ENCODE measurements at regions not wholly inside any gene's neighbourhood (a gene's known extent, or its start where the extent isn't known, plus 50 kb on each side); places are given as distances from the start of the nearest gene placed in this dataset.

GRCh38 chr2:205937211-205937610, 148.8 kb downstream of the INO80D start:
- no peak overlapping the region for H2BK120ac ChIP-seq (ENCODE audit: low read depth, low read length)
- no peak overlapping the region for H3K4me2 ChIP-seq (ENCODE audit: insufficient read depth, low read length, poor library complexity, severe bottlenecking)
- no peak overlapping the region for H2AK5ac ChIP-seq (ENCODE audit: low read depth, low read length)
- no peak overlapping the region for H2AFZ ChIP-seq (ENCODE audit: low read length)
- H3K9ac ChIP-seq (ENCODE audit: low read depth, low read length, poor library complexity) = no peak overlapping the region
- peaks cover 0 to 2% of the 10 kb centered on the region in 2 donors for H3K36me3 ChIP-seq (replicated peaks in 1 of 2; ENCODE audit: control insufficient read depth in 2 of 2, insufficient read depth in 2 of 2, low read length in 2 of 2)
- no peaks in the 10 kb centered on the region for H3K27me3 ChIP-seq (ENCODE audit: control insufficient read depth in 3 of 3, insufficient read depth in 3 of 3, low read depth in 1 of 3, low read length in 3 of 3)
- no peak overlapping the region for H2BK5ac ChIP-seq (ENCODE audit: low read length)
- H3K14ac ChIP-seq (ENCODE audit: low read length) = no peak overlapping the region
- no peak overlapping the region for H2BK12ac ChIP-seq (ENCODE audit: low read length)
- H3K4ac ChIP-seq (ENCODE audit: low read length) = no peak overlapping the region
- no peak overlapping the region for H3K18ac ChIP-seq (ENCODE audit: low read length)
- no peak overlapping the region for H3K27ac ChIP-seq (replicated peaks; ENCODE audit: low read length)
- H3K79me1 ChIP-seq (ENCODE audit: low read depth, low read length) = no peaks in the 10 kb centered on the region
- H4K91ac ChIP-seq (ENCODE audit: low read depth, low read length, poor library complexity) = no peak overlapping the region
- peaks cover 1 to 16% of the 10 kb centered on the region in 2 donors for H3K4me1 ChIP-seq (ENCODE audit: control insufficient read depth in 2 of 2, insufficient read depth in 1 of 2, low read depth in 1 of 2, low read length in 2 of 2)
- H2BK15ac ChIP-seq (ENCODE audit: low read length) = no peak overlapping the region
- no CpG with 5 or more reads among the region's 1 CpG for WGBS, 2 donors (ENCODE audit: extremely low coverage in 2 of 2, insufficient read length in 2 of 2, insufficient replicate concordance in 1 of 2)
- DNase-seq (ENCODE audit: low spot score) = no peak
- H4K8ac ChIP-seq (ENCODE audit: low read depth, low read length) = no peak overlapping the region
- no peak overlapping the region for H3K23ac ChIP-seq (ENCODE audit: low read depth, low read length, poor library complexity)
- H3K9me3 ChIP-seq (replicated peaks in 1 of 2; ENCODE audit: control insufficient read depth in 2 of 2, insufficient read depth in 1 of 2, low read depth in 1 of 2, low read length in 2 of 2) = peaks cover 8 to 9% of the 10 kb centered on the region in 2 donors
- no peak overlapping the region for H3K4me3 ChIP-seq (ENCODE audit: low read length in 2 of 2)

GRCh38 chr2:205936446-205936845, 149.5 kb downstream of the INO80D start:
- Histone ChIP-seq H2AFZ (ENCODE audit: low read length) (no peak overlapping the region), H3K4ac (ENCODE audit: low read length) (no peak overlapping the region), H3K9ac (ENCODE audit: low read depth, low read length, poor library complexity) (no peak overlapping the region), H3K14ac (ENCODE audit: low read length) (no peak overlapping the region), H3K4me3 (ENCODE audit: low read length in 2 of 2) (no peak overlapping the region), H2AK5ac (ENCODE audit: low read depth, low read length) (no peak overlapping the region), H2BK15ac (ENCODE audit: low read length) (no peak overlapping the region), H3K23ac (ENCODE audit: low read depth, low read length, poor library complexity) (no peak overlapping the region), H3K79me1 (ENCODE audit: low read depth, low read length) (no peaks in the 10 kb centered on the region), H2BK5ac (ENCODE audit: low read length) (no peak overlapping the region), H2BK120ac (ENCODE audit: low read depth, low read length) (no peak overlapping the region), H3K4me2 (ENCODE audit: insufficient read depth, low read length, poor library complexity, severe bottlenecking) (no peak overlapping the region), H3K27ac (replicated peaks; ENCODE audit: low read length) (no peak overlapping the region), H3K27me3 (ENCODE audit: control insufficient read depth in 3 of 3, insufficient read depth in 3 of 3, low read depth in 1 of 3, low read length in 3 of 3) (no peaks in the 10 kb centered on the region), H3K18ac (ENCODE audit: low read length) (no peak overlapping the region), H4K8ac (ENCODE audit: low read depth, low read length) (no peak overlapping the region), H3K36me3 (replicated peaks in 1 of 2; ENCODE audit: control insufficient read depth in 2 of 2, insufficient read depth in 2 of 2, low read length in 2 of 2) (peaks cover 0 to 2% of the 10 kb centered on the region in 2 donors), H2BK12ac (ENCODE audit: low read length) (no peak overlapping the region), H4K91ac (ENCODE audit: low read depth, low read length, poor library complexity) (no peak overlapping the region), H3K4me1 (ENCODE audit: control insufficient read depth in 2 of 2, insufficient read depth in 1 of 2, low read depth in 1 of 2, low read length in 2 of 2) (peaks cover 1 to 16% of the 10 kb centered on the region in 2 donors), H3K9me3 (replicated peaks in 1 of 2; ENCODE audit: control insufficient read depth in 2 of 2, insufficient read depth in 1 of 2, low read depth in 1 of 2, low read length in 2 of 2) (peaks cover 4 to 5% of the 10 kb centered on the region in 2 donors)
- no CpG with 5 or more reads among the region's 10 CpGs for WGBS, 2 donors (ENCODE audit: extremely low coverage in 2 of 2, insufficient read length in 2 of 2, insufficient replicate concordance in 1 of 2)
- no peak for DNase-seq (ENCODE audit: low spot score)

GRCh38 chr2:205934443-205934842, 151.5 kb downstream of the INO80D start:
- H3K79me1 ChIP-seq (ENCODE audit: low read depth, low read length) = no peaks in the 10 kb centered on the region
- H3K9me3 ChIP-seq (replicated peaks in 1 of 2; ENCODE audit: control insufficient read depth in 2 of 2, insufficient read depth in 1 of 2, low read depth in 1 of 2, low read length in 2 of 2) = no peaks in the 10 kb centered on the region
- H3K27me3 ChIP-seq (ENCODE audit: control insufficient read depth in 3 of 3, insufficient read depth in 3 of 3, low read depth in 1 of 3, low read length in 3 of 3) = no peaks in the 10 kb centered on the region
- no peak overlapping the region for H4K91ac ChIP-seq (ENCODE audit: low read depth, low read length, poor library complexity)
- no peak overlapping the region for H2BK5ac ChIP-seq (ENCODE audit: low read length)
- H3K4me2 ChIP-seq (ENCODE audit: insufficient read depth, low read length, poor library complexity, severe bottlenecking) = no peak overlapping the region
- WGBS, 2 donors (ENCODE audit: extremely low coverage in 2 of 2, insufficient read length in 2 of 2, insufficient replicate concordance in 1 of 2) = no CpG with 5 or more reads among the region's 1 CpG
- no peak for DNase-seq (ENCODE audit: low spot score)
- no peak overlapping the region for H4K8ac ChIP-seq (ENCODE audit: low read depth, low read length)
- peaks cover 4 to 21% of the 10 kb centered on the region in 2 donors for H3K4me1 ChIP-seq (ENCODE audit: control insufficient read depth in 2 of 2, insufficient read depth in 1 of 2, low read depth in 1 of 2, low read length in 2 of 2)
- H3K14ac ChIP-seq (ENCODE audit: low read length) = no peak overlapping the region
- H2AFZ ChIP-seq (ENCODE audit: low read length) = no peak overlapping the region
- no peak overlapping the region for H3K4ac ChIP-seq (ENCODE audit: low read length)
- no peak overlapping the region for H3K27ac ChIP-seq (replicated peaks; ENCODE audit: low read length)
- no peak overlapping the region for H3K18ac ChIP-seq (ENCODE audit: low read length)
- no peak overlapping the region for H2BK12ac ChIP-seq (ENCODE audit: low read length)
- H3K36me3 ChIP-seq (replicated peaks in 1 of 2; ENCODE audit: control insufficient read depth in 2 of 2, insufficient read depth in 2 of 2, low read length in 2 of 2) = no peaks in the 10 kb centered on the region
- no peak overlapping the region for H2BK15ac ChIP-seq (ENCODE audit: low read length)
- no peak overlapping the region for H3K9ac ChIP-seq (ENCODE audit: low read depth, low read length, poor library complexity)
- H3K4me3 ChIP-seq (ENCODE audit: low read length in 2 of 2) = no peak overlapping the region
- no peak overlapping the region for H2AK5ac ChIP-seq (ENCODE audit: low read depth, low read length)
- no peak overlapping the region for H2BK120ac ChIP-seq (ENCODE audit: low read depth, low read length)
- no peak overlapping the region for H3K23ac ChIP-seq (ENCODE audit: low read depth, low read length, poor library complexity)

- WGBS, 2 donors (ENCODE audit: extremely low coverage in 2 of 2, insufficient read length in 2 of 2, insufficient replicate concordance in 1 of 2) = no CpG with 5 or more reads among the region's 2 CpGs
- no peak overlapping the region for H2BK5ac ChIP-seq (ENCODE audit: low read length)
- no peaks in the 10 kb centered on the region for H3K36me3 ChIP-seq (replicated peaks in 1 of 2; ENCODE audit: control insufficient read depth in 2 of 2, insufficient read depth in 2 of 2, low read length in 2 of 2)
- H3K14ac ChIP-seq (ENCODE audit: low read length) = no peak overlapping the region
- DNase-seq (ENCODE audit: low spot score) = no peak
- H3K18ac ChIP-seq (ENCODE audit: low read length) = no peak overlapping the region
- peaks cover 0 to 1% (median 0%) of the 10 kb centered on the region in 3 experiments for H3K27me3 ChIP-seq (ENCODE audit: control insufficient read depth in 3 of 3, insufficient read depth in 3 of 3, low read depth in 1 of 3, low read length in 3 of 3)
- H3K4ac ChIP-seq (ENCODE audit: low read length) = no peak overlapping the region
- H3K9me3 ChIP-seq (replicated peaks in 1 of 2; ENCODE audit: control insufficient read depth in 2 of 2, insufficient read depth in 1 of 2, low read depth in 1 of 2, low read length in 2 of 2) = no peaks in the 10 kb centered on the region
- H3K79me1 ChIP-seq (ENCODE audit: low read depth, low read length) = no peaks in the 10 kb centered on the region
- no peak overlapping the region for H3K4me2 ChIP-seq (ENCODE audit: insufficient read depth, low read length, poor library complexity, severe bottlenecking)
- no peak overlapping the region for H3K4me3 ChIP-seq (ENCODE audit: low read length in 2 of 2)
- no peak overlapping the region for H3K27ac ChIP-seq (replicated peaks; ENCODE audit: low read length)
- H2BK120ac ChIP-seq (ENCODE audit: low read depth, low read length) = no peak overlapping the region
- no peak overlapping the region for H4K8ac ChIP-seq (ENCODE audit: low read depth, low read length)
- no peak overlapping the region for H2BK15ac ChIP-seq (ENCODE audit: low read length)
- H3K23ac ChIP-seq (ENCODE audit: low read depth, low read length, poor library complexity) = no peak overlapping the region
- no peak overlapping the region for H3K9ac ChIP-seq (ENCODE audit: low read depth, low read length, poor library complexity)
- H2AFZ ChIP-seq (ENCODE audit: low read length) = no peak overlapping the region
- H2AK5ac ChIP-seq (ENCODE audit: low read depth, low read length) = no peak overlapping the region
- H4K91ac ChIP-seq (ENCODE audit: low read depth, low read length, poor library complexity) = no peak overlapping the region
- no peak overlapping the region for H2BK12ac ChIP-seq (ENCODE audit: low read length)
- H3K4me1 ChIP-seq (ENCODE audit: control insufficient read depth in 2 of 2, insufficient read depth in 1 of 2, low read depth in 1 of 2, low read length in 2 of 2) = peaks cover 4 to 21% of the 10 kb centered on the region in 2 donors
Observed at GRCh38 chr2:205932861-205933260, 153.1 kb downstream of the INO80D start.

All from neuronal stem cell (in vitro differentiated cells).